Bronchial epithelial cell (primary cell): ENCODE measurements at regions not wholly inside any gene's neighbourhood (a gene's known extent, or its start where the extent isn't known, plus 50 kb on each side); places are given as distances from the start of the nearest gene placed in this dataset.
A peak's percentile ranks its signal among the peaks of the same experiment; 100 is the strongest.
"Not testable (repeated sequence)": the region's sequence is repeated elsewhere in the genome, so short reads cannot be mapped to it uniquely, and the experiment has no call there.

Experiments
- DNase-seq: peaks from one replicate; pipeline ENCODE4 v3.0.0-alpha.2; 2010; ENCODE audit warnings: low read depth
- FAIRE-seq: peaks from 2 replicates; lab custom pipeline; 2011; peaks lifted over from hg19 to GRCh38; lab: Jason Lieb, UNC
- H3K27me3 ChIP-seq: 2 replicates; pipeline ENCODE4 v1.5.1; 2011; ENCODE audit warnings: low read length; ENCODE audit not compliant: control insufficient read depth, insufficient read depth
- H3K36me3 ChIP-seq: 2 replicates; pipeline ENCODE4 v1.5.1; 2011; ENCODE audit warnings: low read length; ENCODE audit not compliant: control insufficient read depth, insufficient read depth
- H3K4me3 ChIP-seq: 2 replicates; pipeline ENCODE4 v1.5.1; 2011; ENCODE audit warnings: mild to moderate bottlenecking, low read depth, low read length, control low read depth
- CTCF ChIP-seq: IDR thresholded peaks from 2 replicates; pipeline ENCODE4 v1.5.1; 2011; ENCODE audit warnings: mild to moderate bottlenecking, moderate library complexity, low read length, control low read depth, inconsistent platforms; ENCODE audit not compliant: insufficient read depth, severe bottlenecking

- H3K4me3 ChIP-seq = no peak overlapping the region
- FAIRE-seq = no peak
- DNase-seq = no peak
- H3K36me3 ChIP-seq = no peaks in the 10 kb centered on the region
- peaks cover 2% of the 10 kb centered on the region for H3K27me3 ChIP-seq
- TF ChIP-seq CTCF = no peak
These were observed 162.0 kb upstream of the STMND1 start for GRCh38 chr6:16939839-16940238.

- TF ChIP-seq CTCF = no peak
- Histone ChIP-seq H3K4me3 (no peak overlapping the region), H3K36me3 (no peaks in the 10 kb centered on the region), H3K27me3 (peaks cover 2% of the 10 kb centered on the region)
- FAIRE-seq (no peak), DNase-seq (no peak)
These were observed 162.5 kb upstream of the STMND1 start for GRCh38 chr6:16939351-16939750.

DNA sequence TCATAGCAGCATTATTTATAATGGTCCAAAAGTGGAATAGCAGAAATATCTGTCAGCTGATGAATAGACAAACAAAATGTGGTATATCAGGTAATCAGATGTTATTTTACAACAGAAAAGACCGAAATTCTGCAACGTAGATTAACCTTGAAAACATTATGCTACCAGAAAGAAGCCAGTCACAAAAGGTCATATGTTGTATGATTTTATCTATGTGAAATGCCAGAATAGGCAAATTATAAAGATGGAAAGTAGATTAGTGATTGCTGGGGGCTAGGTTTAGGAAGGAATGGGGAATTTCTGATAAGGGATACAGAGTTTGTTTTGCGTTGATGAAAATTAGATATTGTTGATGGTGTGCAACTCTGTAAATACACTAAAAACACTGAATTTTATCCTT is 165.0 kb upstream of the STMND1 start:
- H3K27me3 ChIP-seq = peaks cover 5% of the 10 kb centered on the region
- no peak for FAIRE-seq
- DNase-seq = no peak
- H3K4me3 ChIP-seq = no peak overlapping the region
- no peaks in the 10 kb centered on the region for H3K36me3 ChIP-seq
- TF ChIP-seq CTCF = no peak

DNA sequence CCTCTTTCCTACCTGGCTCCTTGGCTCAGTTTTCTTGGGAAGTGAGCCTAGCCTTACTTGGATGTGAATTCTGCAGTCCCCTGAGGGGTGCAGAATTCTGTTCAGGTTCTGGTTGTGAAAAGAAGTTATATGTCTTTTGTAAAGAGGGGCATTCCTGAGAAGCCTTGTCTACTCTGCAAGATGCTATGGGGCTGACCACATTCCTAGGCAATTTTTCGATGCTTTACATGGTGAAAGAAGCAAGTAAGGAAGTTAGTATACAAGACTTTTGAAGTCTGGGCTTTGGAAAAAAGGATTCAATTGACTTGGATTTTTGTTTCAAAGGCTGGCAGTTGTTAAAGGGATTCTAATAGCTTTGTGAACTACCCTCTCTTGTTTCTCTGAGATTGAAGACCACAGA is 167.9 kb upstream of the STMND1 start:
- no peak for TF ChIP-seq CTCF
- H3K36me3 ChIP-seq = no peaks in the 10 kb centered on the region
- FAIRE-seq (no peak), DNase-seq (no peak)
- no peak overlapping the region for H3K4me3 ChIP-seq
- peaks cover 3% of the 10 kb centered on the region for H3K27me3 ChIP-seq

DNA sequence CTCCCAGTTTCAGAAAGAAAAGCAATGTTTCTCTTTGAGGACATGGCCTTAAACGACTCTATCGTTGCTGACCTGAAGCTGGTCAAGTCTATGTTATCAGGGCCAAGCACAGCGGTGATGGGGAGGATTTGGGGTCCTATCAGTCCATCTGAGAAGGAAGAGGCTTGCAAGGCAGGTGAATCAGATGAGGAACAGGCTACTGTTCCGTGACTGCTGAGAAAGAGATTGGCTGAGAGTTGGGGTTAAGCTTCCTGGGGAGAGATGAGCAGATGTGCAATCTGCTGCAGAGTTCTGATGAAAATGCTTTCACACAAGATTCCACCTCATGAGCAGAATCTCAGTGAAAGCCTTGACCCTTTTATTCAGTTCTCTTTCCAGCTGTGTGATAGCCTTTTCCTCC is 168.3 kb upstream of the STMND1 start:
- Histone ChIP-seq H3K36me3 (no peaks in the 10 kb centered on the region), H3K27me3 (peaks cover 3% of the 10 kb centered on the region), H3K4me3 (no peak overlapping the region)
- DNase-seq (no peak), FAIRE-seq (peak; percentile 81)
- no peak for TF ChIP-seq CTCF

GRCh38 chr6:16932920-16933319 is 168.9 kb upstream of the STMND1 start:
- peaks cover 3% of the 10 kb centered on the region for H3K27me3 ChIP-seq

GRCh38 chr6:16931079-16931478 is 169.8 kb upstream of the ATXN1 start:
- not testable (repeated sequence) for H3K27me3 ChIP-seq, DNase-seq, H3K36me3 ChIP-seq, FAIRE-seq, H3K4me3 ChIP-seq

More at GRCh38 chr6:16932920-16933319, 168.9 kb upstream of the STMND1 start:
- Histone ChIP-seq H3K4me3 (no peak overlapping the region), H3K36me3 (no peaks in the 10 kb centered on the region)
- DNase-seq = no peak
- no peak for FAIRE-seq
- TF ChIP-seq CTCF = no peak
